ENCODE measurements at regions not wholly inside any gene's neighbourhood (a gene's known extent, or its start where the extent isn't known, plus 50 kb on each side); places are given as distances from the start of the nearest gene placed in this dataset.
A peak's percentile ranks its signal among the peaks of the same experiment; 100 is the strongest.

DNA sequence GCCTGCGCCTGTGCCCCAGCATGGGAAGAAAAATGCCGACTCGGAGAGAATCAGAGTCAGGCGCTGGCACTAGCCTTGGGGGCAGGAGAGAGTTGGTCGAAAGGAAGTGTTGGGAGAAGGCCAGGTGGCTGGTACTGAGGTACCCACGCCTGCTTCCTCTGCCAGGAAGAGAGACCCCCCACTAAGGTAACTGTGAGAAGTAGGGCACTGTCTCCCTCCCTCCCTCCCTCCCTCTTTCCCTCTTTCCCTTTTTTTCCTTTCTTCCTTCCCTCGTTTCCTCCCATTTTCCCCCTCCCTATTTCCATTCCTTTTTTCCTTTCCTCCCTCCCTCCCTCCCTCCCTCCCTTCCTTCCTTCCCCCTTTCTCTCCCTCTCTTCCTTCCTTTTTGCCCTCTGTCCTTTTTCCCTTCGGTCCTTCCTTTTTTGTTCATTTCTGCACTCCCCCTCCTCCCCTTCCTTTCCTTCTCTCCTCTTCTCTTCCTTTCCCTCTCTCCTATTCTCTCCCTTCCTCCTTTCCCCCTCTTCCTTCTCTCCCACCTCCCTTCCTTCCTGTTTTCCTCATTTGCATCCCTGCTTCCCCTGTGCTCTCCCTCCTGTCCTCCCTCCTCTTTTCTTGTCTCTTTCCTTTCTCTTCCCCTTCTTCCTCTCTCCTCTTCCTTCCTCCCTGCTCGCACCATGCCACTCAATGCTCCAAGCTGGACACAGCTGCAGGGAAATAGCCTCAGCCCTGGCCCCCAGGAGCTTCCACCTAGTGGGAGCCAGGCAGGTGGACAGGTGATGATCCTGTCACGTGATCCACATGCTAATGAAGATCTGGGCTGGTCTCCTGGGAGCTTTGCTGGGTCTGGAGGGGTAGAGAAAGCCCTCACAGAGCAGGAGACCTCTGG lies 148.0 kb downstream of the DHX35 start:
- H3K4me1 Mint-ChIP-seq, result peaks cover 47% of the 10 kb centered on the region
- TF ChIP-seq, protein P1, sequence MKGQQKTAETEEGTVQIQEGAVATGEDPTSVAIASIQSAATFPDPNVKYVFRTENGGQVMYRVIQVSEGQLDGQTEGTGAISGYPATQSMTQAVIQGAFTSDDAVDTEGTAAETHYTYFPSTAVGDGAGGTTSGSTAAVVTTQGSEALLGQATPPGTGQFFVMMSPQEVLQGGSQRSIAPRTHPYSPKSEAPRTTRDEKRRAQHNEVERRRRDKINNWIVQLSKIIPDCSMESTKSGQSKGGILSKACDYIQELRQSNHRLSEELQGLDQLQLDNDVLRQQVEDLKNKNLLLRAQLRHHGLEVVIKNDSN (CRISPR knock-in tag; IDR thresholded peaks at IDR 0.05), result peak; percentile 94
- no peak for TF ChIP-seq RELA (CRISPR knock-in tag; IDR thresholded peaks at IDR 0.05; ENCODE audit: borderline replicate concordance)
- TF ChIP-seq, protein P2, sequence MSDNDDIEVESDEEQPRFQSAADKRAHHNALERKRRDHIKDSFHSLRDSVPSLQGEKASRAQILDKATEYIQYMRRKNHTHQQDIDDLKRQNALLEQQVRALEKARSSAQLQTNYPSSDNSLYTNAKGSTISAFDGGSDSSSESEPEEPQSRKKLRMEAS (CRISPR knock-in tag; IDR thresholded peaks at IDR 0.05), result peak; percentile 45; the same call in 1 of the 2 replicates
- TF ChIP-seq TP53 (CRISPR knock-in tag; IDR thresholded peaks at IDR 0.05), result peak; percentile 37; the same call in 1 of the 2 replicates
- peak; percentile 99 for TF ChIP-seq ETV6 (CRISPR knock-in tag; IDR thresholded peaks at IDR 0.05)
- TF ChIP-seq USF2 (CRISPR knock-in tag; IDR thresholded peaks at IDR 0.05), result peak; percentile 95
- TF ChIP-seq ZNF512 (CRISPR knock-in tag; IDR thresholded peaks at IDR 0.05; ENCODE audit: borderline replicate concordance), result peak; percentile 78
- no peak for TF ChIP-seq GABPB1 (CRISPR knock-in tag; IDR thresholded peaks at IDR 0.05)
- POLR2A ChIA-PET, result no interaction called here
- H3K27ac Mint-ChIP-seq, result peak overlapping the region; percentile 71; the same call in 1 of the 2 replicates
- ATAC-seq (peak; percentile 49), DNase-seq (ENCODE audit: low spot score) (peak; percentile 51)
- CTCF ChIA-PET, result interaction anchor here (0.9 to 6.8 kb wide), 6 partner anchors 13 to 319 kb away, joined by 3 to 50 read pairs (median 20); no protein-coding TSS in a partner anchor
- H3K9me3 Mint-ChIP-seq, result peaks cover 12% of the 10 kb centered on the region
- H3K4me3 Mint-ChIP-seq, result no peak overlapping the region
- no peaks in the 10 kb centered on the region; the same call in 1 of the 2 replicates for H3K27me3 Mint-ChIP-seq (ENCODE audit: low read depth)
- no peaks in the 10 kb centered on the region for H3K36me3 Mint-ChIP-seq

GRCh38 chr20:39108746-39109145 lies 146.6 kb downstream of the DHX35 start:
- no peak overlapping the region for H3K27ac Mint-ChIP-seq
- no peak overlapping the region for H3K4me3 Mint-ChIP-seq
- ChIA-PET CTCF (interaction anchor here (1.0 to 6.8 kb wide), 3 partner anchors 14 to 161 kb away, joined by 3 to 50 read pairs (median 3); no protein-coding TSS in a partner anchor), POLR2A (no interaction called here)
- H3K9me3 Mint-ChIP-seq, result peaks cover 21% of the 10 kb centered on the region
- peaks cover 44% of the 10 kb centered on the region for H3K4me1 Mint-ChIP-seq
- no peaks in the 10 kb centered on the region; the same call in 1 of the 2 replicates for H3K27me3 Mint-ChIP-seq (ENCODE audit: low read depth)
- DNase-seq (ENCODE audit: low spot score) (no peak), ATAC-seq (no peak)
- peaks cover 3% of the 10 kb centered on the region; the same call in 1 of the 2 replicates for H3K36me3 Mint-ChIP-seq
- TF ChIP-seq SMAD3 (CRISPR knock-in tag; IDR thresholded peaks at IDR 0.05; ENCODE audit: borderline replicate concordance) (no peak), MYBL2 (CRISPR knock-in tag; IDR thresholded peaks at IDR 0.05) (no peak), NR3C1 (CRISPR knock-in tag; conservative IDR thresholded peaks at IDR 0.05; ENCODE audit: low read depth) (no peak), CREB1 (CRISPR knock-in tag; IDR thresholded peaks at IDR 0.05) (no peak), ZNF396 (CRISPR knock-in tag; IDR thresholded peaks at IDR 0.05; ENCODE audit: borderline replicate concordance) (no peak), ZNF317 (CRISPR knock-in tag; IDR thresholded peaks at IDR 0.05; ENCODE audit: borderline replicate concordance, low read depth) (no peak), ESRRA (CRISPR knock-in tag; IDR thresholded peaks at IDR 0.05; ENCODE audit: borderline replicate concordance) (no peak), ZNF219 (CRISPR knock-in tag; IDR thresholded peaks at IDR 0.05; ENCODE audit: borderline replicate concordance) (no peak), OVOL2 (CRISPR knock-in tag; IDR thresholded peaks at IDR 0.05; ENCODE audit: borderline replicate concordance) (no peak), CTCF (IDR thresholded peaks at IDR 0.05) (no peak), NR2C2 (CRISPR knock-in tag; IDR thresholded peaks at IDR 0.05) (no peak), FOXJ3 (CRISPR knock-in tag; IDR thresholded peaks at IDR 0.05; ENCODE audit: borderline replicate concordance) (no peak)
- TF ChIP-seq, protein P3, sequence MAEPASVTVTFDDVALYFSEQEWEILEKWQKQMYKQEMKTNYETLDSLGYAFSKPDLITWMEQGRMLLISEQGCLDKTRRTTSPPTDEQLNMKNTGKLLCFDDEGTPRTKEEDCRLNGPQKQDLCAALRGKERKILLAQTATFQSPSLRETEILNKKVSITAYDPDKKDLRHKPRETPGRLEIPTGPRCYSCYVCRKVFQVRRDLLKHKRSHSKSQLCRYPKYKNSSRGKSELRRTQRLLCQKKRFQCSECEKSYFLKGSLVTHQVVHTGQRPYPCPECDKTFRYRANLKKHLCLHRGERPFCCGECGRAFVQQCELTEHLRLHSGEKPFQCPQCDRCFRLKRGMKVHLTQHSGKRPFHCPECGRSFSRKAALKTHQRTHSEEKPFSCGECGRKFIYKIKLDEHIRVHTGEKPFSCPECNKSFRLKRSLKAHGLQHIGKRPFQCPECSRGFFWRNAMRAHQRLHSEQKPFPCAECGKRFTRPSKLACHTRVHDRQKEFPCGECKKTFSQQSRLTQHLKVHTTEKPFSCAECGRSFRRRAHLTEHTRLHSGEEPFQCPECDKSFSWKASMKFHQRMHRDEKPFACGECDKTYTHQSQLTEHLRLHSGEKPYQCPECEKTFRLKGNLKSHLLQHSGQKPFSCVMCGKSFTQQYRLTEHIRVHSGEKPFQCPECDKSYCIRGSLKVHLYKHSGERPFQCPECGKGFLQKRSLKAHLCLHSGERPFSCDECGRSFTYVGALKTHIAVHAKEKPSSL (CRISPR knock-in tag; conservative IDR thresholded peaks at IDR 0.05), result no peak
- TF ChIP-seq, protein P4, sequence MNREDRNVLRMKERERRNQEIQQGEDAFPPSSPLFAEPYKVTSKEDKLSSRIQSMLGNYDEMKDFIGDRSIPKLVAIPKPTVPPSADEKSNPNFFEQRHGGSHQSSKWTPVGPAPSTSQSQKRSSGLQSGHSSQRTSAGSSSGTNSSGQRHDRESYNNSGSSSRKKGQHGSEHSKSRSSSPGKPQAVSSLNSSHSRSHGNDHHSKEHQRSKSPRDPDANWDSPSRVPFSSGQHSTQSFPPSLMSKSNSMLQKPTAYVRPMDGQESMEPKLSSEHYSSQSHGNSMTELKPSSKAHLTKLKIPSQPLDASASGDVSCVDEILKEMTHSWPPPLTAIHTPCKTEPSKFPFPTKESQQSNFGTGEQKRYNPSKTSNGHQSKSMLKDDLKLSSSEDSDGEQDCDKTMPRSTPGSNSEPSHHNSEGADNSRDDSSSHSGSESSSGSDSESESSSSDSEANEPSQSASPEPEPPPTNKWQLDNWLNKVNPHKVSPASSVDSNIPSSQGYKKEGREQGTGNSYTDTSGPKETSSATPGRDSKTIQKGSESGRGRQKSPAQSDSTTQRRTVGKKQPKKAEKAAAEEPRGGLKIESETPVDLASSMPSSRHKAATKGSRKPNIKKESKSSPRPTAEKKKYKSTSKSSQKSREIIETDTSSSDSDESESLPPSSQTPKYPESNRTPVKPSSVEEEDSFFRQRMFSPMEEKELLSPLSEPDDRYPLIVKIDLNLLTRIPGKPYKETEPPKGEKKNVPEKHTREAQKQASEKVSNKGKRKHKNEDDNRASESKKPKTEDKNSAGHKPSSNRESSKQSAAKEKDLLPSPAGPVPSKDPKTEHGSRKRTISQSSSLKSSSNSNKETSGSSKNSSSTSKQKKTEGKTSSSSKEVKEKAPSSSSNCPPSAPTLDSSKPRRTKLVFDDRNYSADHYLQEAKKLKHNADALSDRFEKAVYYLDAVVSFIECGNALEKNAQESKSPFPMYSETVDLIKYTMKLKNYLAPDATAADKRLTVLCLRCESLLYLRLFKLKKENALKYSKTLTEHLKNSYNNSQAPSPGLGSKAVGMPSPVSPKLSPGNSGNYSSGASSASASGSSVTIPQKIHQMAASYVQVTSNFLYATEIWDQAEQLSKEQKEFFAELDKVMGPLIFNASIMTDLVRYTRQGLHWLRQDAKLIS (CRISPR knock-in tag; IDR thresholded peaks at IDR 0.05; ENCODE audit: borderline replicate concordance), result no peak

Measured in WTC11 (cell line).